Right atrium auricular region (tissue), 2 donors: ENCODE measurements at regions not wholly inside any gene's neighbourhood (a gene's known extent, or its start where the extent isn't known, plus 50 kb on each side); places are given as distances from the start of the nearest gene placed in this dataset.

Source experiments
- DNase-seq: peaks from one replicate; pipeline ENCODE4 v3.0.0-alpha.2; 2019; ENCODE audit warnings: low spot score
- H3K27ac ChIP-seq, 2 donors: fragments of 200-600 bp; sonication (generic); 1 replicate in 1 of 2; 2 replicates in 1 of 2; pipeline ENCODE4 v1.5.1; 2016 to 2019
- H3K27me3 ChIP-seq, 2 donors: fragments of 200-600 bp; sonication (generic); one replicate each; pipeline versions ENCODE4 v1.5.1 to v1.6.0; 2017 to 2019
- H3K36me3 ChIP-seq: fragments of 200-600 bp; sonication (generic); one replicate; pipeline ENCODE4 v1.5.1; 2016
- H3K4me1 ChIP-seq, 2 donors: fragments of 200-600 bp; sonication (generic); one replicate each; pipeline versions ENCODE4 v1.5.1 to v1.6.0; 2017 to 2019
- H3K4me3 ChIP-seq, 2 donors: fragments of 200-600 bp; sonication (generic); 1 replicate in 1 of 2; 2 replicates in 1 of 2; pipeline ENCODE4 v1.5.1; 2017 to 2019; ENCODE audit warnings: mild to moderate bottlenecking in 1 of 2, moderate library complexity in 1 of 2
- H3K9me3 ChIP-seq, 2 donors: fragments of 200-600 bp; sonication (generic); one replicate each; pipeline ENCODE4 v1.5.1; 2019
- CTCF ChIP-seq, 2 donors: fragments of 200-600 bp; sonication (generic); IDR thresholded peaks; one replicate each; pipeline ENCODE4 v1.5.1; 2019; ENCODE audit warnings: antibody characterized with exemption in 2 of 2

- Histone ChIP-seq H3K4me3 (no peak overlapping the region), H3K27me3 (no peaks in the 10 kb centered on the region), H3K27ac (no peak overlapping the region), H3K9me3 (no peaks in the 10 kb centered on the region), H3K36me3 (no peaks in the 10 kb centered on the region), H3K4me1 (peaks cover 0 to 6% of the 10 kb centered on the region in 2 donors)
- TF ChIP-seq CTCF (IDR thresholded peaks at IDR 0.05) = no peak
- no peak for DNase-seq
Observed at GRCh38 chr18:46397174-46397573, 259.8 kb downstream of the LOXHD1 start.

- TF ChIP-seq CTCF (IDR thresholded peaks at IDR 0.05) = no peak
- no peak for DNase-seq
- H3K36me3 ChIP-seq = no peaks in the 10 kb centered on the region
- H3K4me1 ChIP-seq = peaks cover 0 to 6% of the 10 kb centered on the region in 2 donors
- H3K27ac ChIP-seq = no peak overlapping the region
- no peak overlapping the region for H3K4me3 ChIP-seq
- no peaks in the 10 kb centered on the region for H3K9me3 ChIP-seq
- H3K27me3 ChIP-seq = no peaks in the 10 kb centered on the region
Observed at GRCh38 chr18:46398005-46398404, 259.0 kb downstream of the LOXHD1 start.

- no peaks in the 10 kb centered on the region for H3K9me3 ChIP-seq
- H3K4me3 ChIP-seq = no peak overlapping the region
- TF ChIP-seq CTCF (IDR thresholded peaks at IDR 0.05) = no peak
- no peak for DNase-seq
- H3K4me1 ChIP-seq = peaks cover 0 to 6% of the 10 kb centered on the region in 2 donors
- no peaks in the 10 kb centered on the region for H3K27me3 ChIP-seq
- H3K36me3 ChIP-seq = no peaks in the 10 kb centered on the region
- no peak overlapping the region for H3K27ac ChIP-seq
Observed at GRCh38 chr18:46398625-46399024, 258.4 kb downstream of the LOXHD1 start.

GRCh38 chr18:46399303-46399702 is 257.7 kb downstream of the LOXHD1 start:
- H3K27ac ChIP-seq = no peak overlapping the region
- H3K36me3 ChIP-seq = no peaks in the 10 kb centered on the region
- no peak overlapping the region for H3K4me3 ChIP-seq
- H3K9me3 ChIP-seq = no peaks in the 10 kb centered on the region
- peaks cover 0 to 6% of the 10 kb centered on the region in 2 donors for H3K4me1 ChIP-seq
- DNase-seq = no peak
- TF ChIP-seq CTCF (IDR thresholded peaks at IDR 0.05) = no peak
- no peaks in the 10 kb centered on the region for H3K27me3 ChIP-seq

- Histone ChIP-seq H3K4me3 (no peak overlapping the region), H3K36me3 (no peaks in the 10 kb centered on the region), H3K27me3 (no peaks in the 10 kb centered on the region), H3K27ac (no peak overlapping the region), H3K4me1 (peaks cover 0 to 6% of the 10 kb centered on the region in 2 donors), H3K9me3 (no peaks in the 10 kb centered on the region)
- DNase-seq = no peak
- no peak for TF ChIP-seq CTCF (IDR thresholded peaks at IDR 0.05)
Observed at GRCh38 chr18:46400449-46400848, 256.6 kb downstream of the LOXHD1 start.

- H3K36me3 ChIP-seq = no peaks in the 10 kb centered on the region
- TF ChIP-seq CTCF (IDR thresholded peaks at IDR 0.05) = no peak
- DNase-seq = no peak
- no peaks in the 10 kb centered on the region for H3K27me3 ChIP-seq
- no peaks in the 10 kb centered on the region for H3K9me3 ChIP-seq
- no peak overlapping the region for H3K4me3 ChIP-seq
- H3K27ac ChIP-seq = no peak overlapping the region
- peaks cover 0 to 12% of the 10 kb centered on the region in 2 donors for H3K4me1 ChIP-seq
Observed at GRCh38 chr18:46401486-46402070, 255.4 kb downstream of the LOXHD1 start.
